HK-2 (cell line): ENCODE measurements at regions not wholly inside any gene's neighbourhood (a gene's known extent, or its start where the extent isn't known, plus 50 kb on each side); places are given as distances from the start of the nearest gene placed in this dataset.
"Not testable (repeated sequence)": the region's sequence is repeated elsewhere in the genome, so short reads cannot be mapped to it uniquely, and the experiment has no call there.

Source experiments
- DNase-seq: peaks from one replicate; pipeline ENCODE4 v3.0.0-alpha.2; 2018; ENCODE audit not compliant: unreplicated experiment

DNA sequence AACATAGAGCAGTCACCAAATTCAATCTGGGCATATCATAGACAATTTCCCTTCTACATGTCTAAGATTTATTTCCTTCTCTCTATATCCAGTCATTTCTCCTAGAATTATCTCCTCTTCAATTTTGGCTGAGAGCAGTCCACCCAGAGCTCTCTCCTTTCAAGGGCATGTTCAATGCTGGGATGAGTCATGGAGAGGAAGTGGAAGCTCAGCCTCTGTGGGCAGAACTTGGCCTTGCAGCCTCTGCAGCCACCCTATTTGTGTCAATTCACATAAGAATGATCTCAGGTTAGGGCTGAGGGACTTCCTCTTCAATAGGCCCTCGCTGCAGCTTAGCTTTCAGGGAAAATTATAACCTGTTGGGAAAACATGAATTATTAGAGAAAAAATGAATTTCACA, 560.8 kb downstream of the POM121L12 start:
- DNase-seq = peak; percentile 32

DNA sequence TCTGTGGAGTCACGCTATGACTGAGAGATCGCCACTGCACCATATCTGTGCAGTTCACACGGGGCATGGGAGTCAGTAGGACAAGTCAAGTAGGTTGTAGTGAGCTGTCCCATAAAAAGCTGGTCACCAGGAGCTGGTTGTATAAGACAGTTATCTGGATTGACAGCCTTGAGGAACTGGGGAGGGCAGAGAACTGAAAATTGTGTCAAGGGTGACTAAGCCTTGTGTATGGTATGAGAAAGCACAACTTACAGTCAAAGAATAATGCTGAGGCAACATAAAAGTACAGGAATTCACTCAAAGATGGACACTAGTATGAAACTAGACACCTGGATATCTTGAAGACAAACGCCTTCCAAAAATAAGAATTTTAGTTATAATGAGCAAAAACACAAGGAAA, 564.9 kb downstream of the POM121L12 start:
- DNase-seq = no peak

DNA sequence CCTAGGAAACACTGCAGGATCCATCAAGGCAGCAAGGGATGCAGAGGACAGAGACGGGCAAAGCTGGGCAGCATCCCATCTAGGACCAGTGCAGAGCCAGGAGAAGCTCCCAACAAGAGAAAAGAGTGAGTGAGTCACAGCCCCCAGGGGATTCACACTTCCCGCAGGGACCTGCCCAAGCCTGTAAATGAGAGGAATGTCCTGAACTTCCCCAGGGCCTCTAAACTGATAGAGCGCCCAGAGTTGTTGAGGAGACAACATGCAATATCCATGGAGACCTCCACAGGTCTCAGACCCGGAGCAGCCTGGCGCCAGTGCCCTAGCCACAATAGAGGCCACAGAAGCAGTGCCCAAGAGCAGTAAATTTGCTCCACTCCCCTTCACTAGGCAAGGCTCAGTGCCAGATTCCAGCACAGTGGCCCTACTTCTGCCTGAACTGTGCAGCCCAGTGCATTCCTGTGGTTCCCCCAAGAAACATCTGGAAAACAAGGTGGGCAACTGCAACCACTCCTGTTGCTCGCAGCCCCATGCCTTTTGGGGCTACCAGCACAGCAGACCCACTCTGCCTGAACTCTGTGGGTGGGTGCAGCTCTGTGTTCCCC, 567.5 kb downstream of the POM121L12 start:
- DNase-seq = no peak

DNA sequence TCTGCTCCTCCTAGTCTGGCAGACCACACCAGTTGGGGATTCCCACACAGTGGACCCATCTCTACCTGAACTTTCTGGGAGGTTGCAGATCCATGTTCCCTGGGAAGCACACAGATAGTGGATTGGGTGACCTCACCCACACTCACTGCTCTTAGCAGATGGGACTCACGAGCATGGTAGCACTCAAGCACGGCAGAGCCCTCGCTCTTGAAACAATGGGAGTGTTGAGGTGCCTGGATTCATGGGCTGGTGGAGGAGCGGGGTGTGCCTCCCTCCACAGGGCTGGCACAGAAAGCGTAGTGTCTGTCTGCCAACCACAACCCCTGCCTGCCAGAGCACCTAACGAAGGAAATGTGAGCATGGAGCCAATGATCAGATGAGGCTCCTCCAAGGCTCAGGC, 568.0 kb downstream of the POM121L12 start:
- no peak for DNase-seq

DNA sequence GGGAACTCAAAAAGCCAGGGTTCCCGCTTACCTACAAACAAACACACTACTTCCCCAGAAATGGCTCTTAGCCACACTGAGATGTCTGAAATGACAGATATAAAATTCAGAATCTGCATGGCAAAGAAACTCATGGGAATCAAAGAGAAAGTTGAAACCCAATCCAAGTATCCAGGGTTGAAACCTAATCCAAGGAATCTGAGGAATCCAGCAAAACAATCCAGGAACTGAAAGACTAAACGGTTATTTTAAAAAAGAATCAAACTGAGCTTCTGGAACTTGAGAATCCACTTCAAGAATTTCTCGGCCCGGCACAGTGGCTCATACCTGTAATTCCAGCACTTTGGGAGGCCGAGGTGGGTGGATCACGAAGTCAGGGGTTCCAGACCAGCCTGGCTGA, 568.8 kb downstream of the POM121L12 start:
- no peak for DNase-seq

DNA sequence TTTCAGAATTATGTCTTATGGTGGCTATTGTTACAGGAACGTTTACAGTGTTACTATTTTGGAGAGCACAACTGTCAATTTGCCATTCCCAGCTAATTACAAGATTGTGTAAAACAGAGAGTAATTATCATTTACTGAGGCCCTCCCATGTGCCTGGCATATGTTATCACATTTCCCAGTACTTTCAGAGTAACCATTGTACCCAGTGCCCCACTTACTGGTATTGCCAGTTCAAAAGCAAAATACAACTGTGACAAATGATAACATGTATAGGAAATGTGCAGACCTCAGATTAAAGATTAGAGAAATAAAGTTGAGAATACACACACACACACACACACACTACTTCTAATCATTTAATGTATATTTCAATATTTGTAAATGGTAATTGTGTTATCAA, 572.5 kb downstream of the POM121L12 start:
- no peak for DNase-seq

DNA sequence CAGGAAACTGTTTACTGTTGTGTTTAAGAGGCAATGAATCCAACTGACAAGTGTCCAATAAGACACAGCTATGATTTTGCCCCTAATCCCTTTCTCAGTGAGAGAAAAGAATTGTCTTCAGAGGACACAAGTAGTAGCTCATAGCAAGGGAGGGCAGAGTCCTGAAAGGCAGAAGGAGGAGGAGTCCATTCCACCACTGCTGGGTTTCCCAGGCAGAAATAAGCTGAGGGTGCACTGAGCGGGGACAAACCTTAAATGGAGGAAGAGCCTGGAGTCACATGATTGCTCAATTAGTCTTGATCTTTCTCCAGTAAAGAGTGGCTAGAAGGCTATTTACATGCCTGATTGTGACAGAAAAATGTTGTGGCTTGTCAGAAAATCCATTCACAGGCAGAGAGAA, 573.8 kb downstream of the POM121L12 start:
- no peak for DNase-seq

DNA sequence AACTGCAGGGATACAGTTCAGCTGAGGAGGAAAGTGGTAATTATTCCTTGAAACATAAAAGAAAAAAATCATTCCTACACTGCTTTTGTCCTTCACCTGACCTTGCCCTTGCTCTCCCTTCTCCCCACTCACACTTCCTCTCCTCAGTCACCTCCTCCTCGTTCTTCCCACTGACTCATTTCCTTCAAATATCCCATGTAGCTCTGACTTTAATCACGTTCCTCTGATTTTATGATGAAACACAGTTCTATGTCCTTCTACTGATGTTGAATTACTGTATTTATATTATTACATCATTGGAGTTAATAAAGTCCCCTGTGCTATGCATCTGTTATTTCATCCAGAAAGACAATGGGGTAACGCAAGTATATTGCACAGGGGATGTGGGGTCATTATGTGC, 575.6 kb downstream of the POM121L12 start:
- no peak for DNase-seq

DNA sequence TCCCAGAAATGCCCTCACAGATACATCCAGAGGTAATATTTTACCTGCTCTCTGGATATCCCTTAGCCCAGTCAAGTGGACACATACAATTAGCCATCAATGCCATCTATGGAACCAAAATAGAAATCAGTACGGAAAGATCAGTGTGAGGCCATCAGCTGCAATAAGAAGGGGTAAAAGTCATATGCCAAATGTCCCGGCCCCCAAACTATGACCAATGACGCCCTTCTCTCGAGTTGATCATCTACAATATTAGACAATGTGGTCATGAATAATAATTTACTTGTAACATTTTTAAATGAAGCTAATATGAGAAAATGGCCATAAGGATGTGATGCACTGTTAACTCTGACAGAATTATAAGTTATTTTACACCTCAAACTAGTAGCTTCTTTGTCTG, 588.9 kb downstream of the POM121L12 start:
- no peak for DNase-seq

DNA sequence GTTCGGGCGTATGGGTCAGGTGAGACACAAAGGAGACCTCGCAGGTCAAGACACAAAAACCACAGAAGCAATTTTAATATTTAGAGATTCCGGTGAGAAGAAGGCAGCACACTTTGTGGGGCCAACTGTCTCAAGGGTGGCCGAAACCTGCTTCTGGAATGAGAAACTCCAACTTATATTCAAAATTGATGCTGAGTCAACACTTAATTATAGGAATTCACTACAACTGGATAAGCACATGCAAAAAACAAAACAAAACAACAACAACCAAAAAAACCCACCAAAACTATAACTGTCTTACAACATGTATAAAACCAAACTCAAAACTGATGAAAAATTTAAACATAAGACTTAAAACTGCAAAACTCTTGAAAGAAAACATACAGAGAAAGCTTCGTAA, 593.3 kb downstream of the POM121L12 start:
- no peak for DNase-seq

DNA sequence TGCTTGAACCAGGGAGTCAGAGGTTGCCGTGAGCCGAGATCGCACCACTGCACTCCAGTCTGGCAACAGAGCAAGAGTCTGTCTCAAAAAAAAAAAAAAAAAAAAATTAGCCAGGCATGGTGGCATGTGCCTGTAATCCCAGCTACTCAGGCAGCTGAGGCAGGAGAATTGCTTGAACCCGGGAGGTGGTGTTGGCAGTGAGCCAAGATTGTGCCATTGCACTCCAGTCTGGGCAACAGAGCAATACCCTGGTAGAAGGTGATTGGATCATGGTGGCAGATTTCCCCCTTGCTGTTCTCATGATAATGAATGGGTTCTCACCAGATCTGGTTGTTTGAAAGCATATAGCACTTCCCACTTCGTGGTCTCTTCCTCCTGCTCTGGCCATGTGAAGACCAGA, 599.8 kb downstream of the POM121L12 start:
- not testable (repeated sequence) for DNase-seq

DNA sequence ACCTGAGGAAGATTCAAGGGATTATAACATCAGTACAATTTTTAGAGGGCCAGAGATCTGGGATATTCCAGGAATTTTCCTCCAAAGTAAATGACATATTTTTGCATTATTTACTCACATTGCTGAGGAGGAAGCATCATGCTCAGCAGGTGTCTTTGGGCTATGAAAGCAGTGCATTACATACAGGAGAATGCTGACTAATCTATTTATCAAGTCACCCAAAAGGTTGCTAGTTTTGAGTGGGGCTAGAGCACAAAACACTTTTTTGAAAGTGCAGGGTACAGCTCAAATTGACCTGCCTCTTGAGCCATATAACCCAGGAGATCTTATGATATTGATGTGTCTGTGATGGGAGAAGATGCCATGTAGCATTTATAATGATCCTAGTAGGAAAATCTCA, 603.1 kb downstream of the POM121L12 start:
- no peak for DNase-seq

DNA sequence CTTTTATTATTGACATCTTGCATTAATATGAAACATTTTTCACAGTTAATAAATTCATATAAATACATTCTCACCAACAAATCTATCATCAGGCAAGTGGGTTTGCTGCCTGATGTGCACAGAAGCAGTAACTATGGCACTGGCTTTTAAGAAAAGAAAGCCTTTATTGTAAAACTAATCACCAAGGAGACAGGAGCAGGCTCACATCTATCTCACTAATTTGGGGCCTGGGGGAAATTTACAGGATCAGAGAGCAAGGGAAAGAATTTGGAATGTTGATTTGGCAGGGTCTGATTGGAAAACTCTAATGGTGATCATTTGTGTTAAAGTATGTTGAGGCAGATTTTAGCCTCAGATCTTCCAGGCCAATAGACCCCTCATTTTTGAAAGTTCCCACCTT, 605.7 kb downstream of the POM121L12 start:
- no peak for DNase-seq

DNA sequence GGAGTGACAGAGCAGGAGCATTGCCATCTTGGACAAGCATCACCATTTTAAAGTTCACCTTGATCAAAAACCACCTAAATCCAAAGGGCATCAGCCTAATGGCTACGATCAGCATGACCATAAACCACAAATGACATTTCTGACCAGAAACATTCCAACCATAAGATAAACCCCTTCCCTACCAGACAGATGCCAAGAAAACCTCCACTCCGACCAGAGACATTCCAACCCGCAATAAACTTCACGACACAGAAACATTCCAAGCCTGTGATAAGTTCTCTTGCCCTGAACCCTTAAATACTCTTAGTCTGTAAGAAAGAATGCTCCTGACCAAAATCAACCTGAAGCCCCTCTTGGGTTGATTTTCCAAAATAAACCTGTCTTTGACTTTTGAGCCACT, 606.9 kb downstream of the POM121L12 start:
- no peak for DNase-seq

DNA sequence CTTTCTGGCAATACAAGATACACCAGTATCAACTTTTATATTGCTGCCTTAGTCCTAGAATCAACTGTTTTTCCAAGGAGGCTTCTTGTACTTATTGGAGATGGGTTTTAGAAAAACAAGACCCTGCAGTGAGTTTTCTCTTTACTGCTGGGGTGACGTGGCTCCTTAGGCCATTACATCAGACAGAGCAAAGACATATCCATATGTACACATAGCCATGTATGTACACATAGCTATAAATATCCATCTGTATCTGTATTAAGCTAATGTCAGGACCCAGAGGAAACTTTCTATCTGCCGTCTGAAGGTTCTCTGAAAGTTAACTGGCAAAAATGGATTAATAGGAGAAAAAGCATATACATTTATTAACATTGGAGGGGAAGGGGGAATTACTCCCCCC, 607.4 kb downstream of the POM121L12 start:
- no peak for DNase-seq

DNA sequence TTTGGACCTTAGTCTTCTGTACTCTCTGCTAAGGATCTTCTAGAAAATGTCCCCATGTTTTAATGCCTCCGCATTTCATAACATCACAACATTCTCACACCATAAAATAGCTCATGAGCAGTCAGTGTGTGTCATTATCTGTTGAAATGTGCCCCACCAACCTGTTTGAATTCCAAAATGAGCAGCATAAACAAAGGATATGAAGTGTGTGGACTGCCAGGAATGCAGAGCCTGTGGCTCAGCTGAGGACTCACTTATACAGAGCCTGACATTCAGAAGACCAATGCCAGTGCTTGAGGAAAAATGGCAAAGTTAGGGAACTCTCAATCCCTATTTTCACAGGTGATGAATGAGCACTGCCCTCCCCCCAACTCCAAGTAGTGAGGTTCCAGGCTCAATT, 621.4 kb downstream of the POM121L12 start:
- DNase-seq = no peak

DNA sequence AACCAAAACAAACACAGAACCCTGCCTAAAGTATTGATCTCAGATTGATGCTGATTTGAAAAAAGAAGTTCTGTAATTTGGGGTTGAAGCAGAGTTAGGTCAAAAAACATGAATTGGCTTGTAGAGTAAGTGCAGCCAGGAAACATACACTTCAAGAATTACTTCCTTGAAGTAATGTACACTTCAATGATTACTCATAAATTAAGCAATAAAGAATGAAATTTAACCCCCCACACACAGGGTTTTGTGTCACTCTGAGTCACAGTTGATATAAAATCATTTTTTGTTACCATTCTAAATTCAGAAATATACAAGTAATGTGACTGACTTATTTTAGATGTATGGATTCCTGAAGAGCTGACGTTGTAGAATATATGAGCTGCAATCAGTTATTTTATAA, 622.2 kb downstream of the POM121L12 start:
- DNase-seq = no peak

DNA sequence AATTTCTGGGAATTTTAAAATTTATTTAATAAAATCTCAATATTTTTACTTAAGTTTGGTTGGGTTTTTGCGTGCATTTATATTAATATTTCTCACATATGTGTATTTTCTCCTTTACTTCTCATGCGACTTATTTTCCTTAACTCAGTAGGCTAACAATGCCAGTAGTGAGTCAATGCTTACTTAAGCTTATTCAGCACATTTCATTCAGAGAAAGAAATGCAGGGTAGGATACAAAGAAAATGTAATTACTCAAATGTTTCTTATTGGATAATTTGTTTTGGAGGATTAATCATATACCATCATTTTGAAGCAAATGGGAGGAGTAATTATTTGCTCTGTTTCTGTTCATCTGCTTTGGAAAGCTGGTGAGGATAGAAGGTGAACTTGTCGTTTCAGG, 623.5 kb downstream of the POM121L12 start:
- no peak for DNase-seq

DNA sequence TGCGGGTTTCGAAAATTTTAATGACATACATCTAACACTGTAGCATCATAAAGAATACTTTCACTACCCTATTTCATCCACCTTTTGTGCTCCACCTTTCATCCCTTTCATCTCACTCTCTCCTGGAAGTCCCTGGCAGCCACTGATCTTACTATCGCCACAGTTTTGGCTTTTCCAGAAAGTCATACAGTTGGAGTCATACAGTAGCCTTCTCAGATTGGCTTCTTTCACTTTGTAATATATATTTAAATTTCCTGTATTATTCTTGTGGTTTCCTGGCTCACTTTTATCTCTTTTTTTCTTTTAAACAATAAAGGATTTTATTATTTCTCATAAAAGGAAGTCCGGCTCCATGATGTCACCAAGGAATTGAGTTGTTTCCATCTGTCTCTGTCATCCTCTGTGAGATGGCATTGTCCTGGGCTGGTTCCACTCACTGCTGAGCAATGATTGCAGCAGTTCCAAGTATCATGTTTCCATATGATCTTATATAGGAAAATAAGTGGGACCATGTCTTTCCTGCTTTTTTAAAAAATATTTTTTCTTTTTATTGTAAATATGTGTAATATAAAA, 626.3 kb downstream of the POM121L12 start:
- DNase-seq = no peak

DNA sequence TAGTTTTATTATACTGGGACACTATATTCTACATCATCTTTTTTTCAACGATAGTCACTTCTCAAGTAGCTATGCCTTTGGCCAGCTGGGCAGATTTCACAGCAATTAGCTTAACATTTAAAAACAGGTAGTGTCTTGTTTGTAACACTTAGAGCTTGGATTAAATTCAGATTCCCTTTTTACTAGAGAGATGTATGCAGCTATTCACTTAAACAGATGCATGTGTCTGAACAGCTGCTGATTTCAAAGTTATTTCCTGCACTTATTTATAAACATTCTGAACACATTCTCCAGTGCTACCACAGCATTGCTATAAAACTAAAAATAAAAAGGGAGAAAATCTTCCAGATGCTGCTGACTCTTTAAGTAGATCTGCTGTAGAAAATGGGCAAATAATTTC, 637.2 kb downstream of the POM121L12 start:
- no peak for DNase-seq

DNA sequence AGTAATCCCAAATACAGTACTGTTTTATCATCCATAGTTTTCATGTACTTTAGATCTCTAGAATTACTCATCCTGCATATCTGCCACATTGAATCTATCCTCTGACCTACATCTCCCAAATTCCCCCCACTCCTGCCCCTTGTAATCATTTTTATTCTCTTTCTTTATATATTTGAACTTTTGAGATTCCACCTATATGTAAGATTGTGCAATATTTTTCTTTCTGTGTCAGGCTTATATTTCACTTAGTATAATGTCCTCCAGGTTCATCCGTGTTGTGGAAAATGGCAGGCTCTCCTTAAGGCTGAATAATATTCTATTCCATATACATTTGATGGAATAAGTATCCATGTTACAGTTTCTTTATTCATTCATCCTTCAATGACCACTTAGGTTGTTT, 640.4 kb downstream of the POM121L12 start:
- no peak for DNase-seq

DNA sequence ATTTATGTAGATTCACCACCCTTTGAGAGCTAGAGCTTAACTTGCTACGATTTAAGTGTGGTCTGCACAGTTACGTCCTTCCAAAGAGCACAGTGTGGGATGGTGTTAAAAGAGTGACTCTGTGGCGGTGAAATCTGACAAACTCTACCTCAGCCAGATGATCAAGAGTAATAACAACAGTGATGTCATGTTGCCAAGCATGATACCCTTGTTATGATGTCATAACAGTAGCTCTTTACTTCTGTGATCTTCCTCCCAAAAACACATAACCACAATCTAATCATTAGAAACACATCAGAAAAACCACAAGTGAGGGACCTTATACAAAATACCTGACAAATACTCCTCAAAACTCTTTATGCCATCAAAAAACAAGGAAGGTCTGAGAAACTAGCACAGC, 649.3 kb downstream of the POM121L12 start:
- no peak for DNase-seq

DNA sequence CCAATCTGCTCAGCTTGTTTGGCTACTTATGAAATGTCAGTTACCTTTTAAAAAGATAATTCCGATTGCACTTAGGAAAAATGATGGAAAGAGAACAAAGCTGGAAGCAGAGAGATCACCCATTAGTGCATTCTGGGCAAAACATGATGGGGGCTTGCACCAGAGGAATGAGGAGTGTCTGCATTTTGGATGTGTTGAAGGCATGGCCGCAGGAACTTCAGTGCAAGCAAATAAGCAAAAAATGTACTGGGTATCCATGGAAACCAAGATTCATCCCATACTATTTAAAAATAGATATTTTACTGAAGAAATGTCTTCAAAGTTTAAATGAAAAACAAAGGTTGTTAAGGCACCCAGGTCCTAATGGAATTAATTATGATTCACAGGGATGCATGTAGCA, 655.0 kb downstream of the POM121L12 start:
- no peak for DNase-seq

DNA sequence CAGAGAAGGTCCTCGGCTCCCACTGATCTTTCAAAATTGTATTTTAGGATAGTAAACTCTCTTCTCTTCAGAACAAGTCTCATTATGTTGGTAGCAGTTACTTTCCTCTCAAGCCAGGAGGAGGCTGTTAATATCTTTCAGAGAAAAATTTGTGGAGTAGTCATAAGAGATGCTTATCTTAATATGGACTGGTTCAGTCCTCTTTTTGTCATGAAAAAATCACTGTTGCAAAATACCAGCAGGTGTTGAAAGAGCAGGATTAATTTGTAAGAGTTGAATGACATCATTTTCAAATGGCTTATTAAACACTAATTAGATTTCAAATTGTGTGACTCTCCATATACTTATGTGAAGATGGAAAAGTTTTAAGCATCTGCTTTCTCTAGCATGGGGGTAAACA, 662.5 kb downstream of the POM121L12 start:
- no peak for DNase-seq
